G401 (cell line): ENCODE measurements at regions not wholly inside any gene's neighbourhood (a gene's known extent, or its start where the extent isn't known, plus 50 kb on each side); places are given as distances from the start of the nearest gene placed in this dataset.
"Not testable (repeated sequence)": the region's sequence is repeated elsewhere in the genome, so short reads cannot be mapped to it uniquely, and the experiment has no call there.

Experiments
- DNase-seq: peaks from one replicate; pipeline ENCODE4 v3.0.0-alpha.2; 2015; ENCODE audit warnings: low spot score
- in situ Hi-C: cut with HindIII; loops from 2 replicates; pipeline ENCODE4 v1.10.0; 2016; ENCODE audit warnings: low sequenced_read_pairs, mixed read lengths

DNA sequence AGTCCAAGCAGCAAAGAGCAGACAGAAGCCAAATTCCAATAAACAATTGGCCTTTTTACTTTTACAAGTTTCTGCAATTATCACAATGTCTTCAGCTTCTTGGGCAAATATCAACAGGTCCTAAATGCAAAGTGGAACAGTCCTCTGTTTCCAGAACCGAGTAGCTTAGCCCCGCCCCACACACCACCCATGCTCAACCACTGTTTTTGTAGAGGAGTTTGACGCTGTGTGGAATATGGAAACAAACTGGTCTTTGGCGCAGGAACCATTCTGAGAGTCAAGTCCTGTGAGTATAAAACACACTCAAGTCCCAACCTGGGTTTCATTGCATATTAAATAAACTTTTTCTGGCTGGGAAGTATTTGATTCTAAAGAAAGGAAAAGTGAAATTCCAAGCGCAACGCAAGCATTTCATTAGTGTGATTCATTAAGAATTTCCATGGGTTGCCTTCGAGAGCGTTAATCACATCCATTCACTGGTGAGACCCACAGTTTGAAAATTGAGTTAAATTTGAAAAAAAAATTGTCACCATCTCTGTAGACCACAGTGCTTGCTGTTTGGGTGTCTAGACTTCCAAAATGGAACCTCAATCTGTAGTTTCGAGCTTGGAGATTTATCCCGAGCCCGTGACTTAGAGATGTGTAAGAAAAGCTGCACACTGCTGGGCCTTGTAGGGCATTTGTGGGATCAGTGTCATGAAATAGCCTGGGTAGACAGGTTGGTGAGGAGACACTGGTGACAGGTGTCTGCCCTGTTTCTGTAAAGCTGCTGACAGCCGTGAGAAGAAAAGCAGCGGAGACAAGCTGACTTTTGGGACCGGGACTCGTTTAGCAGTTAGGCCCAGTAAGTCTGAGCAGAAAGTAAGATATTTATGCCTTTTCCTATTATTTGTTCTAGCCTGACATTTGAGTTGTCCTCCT, 96.1 kb downstream of the DAD1 start:
- in situ Hi-C loops: no loop called here
- DNase-seq: no peak

- no peak for DNase-seq
- in situ Hi-C loops: no loop called here
These were observed 97.1 kb downstream of the DAD1 start for GRCh38 chr14:22491683-22492621.

DNA sequence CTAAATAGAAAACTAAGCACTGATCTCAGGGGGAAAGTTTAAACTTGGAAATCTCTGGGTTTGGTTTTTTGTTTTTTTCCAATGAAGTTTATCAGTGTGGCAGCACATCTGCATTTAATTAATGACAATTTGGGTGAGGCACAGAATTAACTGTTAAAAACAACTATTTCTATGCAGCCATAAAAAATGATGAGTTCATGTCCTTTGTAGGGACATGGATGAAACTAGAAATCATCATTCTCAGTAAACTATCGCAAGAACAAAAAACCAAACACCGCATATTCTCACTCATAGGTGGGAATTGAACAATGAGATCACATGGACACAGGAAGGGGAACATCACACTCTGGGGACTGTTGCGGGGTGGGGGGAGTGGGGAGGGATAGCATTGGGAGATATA, 98.0 kb downstream of the DAD1 start:
- DNase-seq, in situ Hi-C loops: not testable (repeated sequence)

- no peak for DNase-seq
- in situ Hi-C loops: no loop called here
These were observed 98.8 kb downstream of the DAD1 start for GRCh38 chr14:22489957-22490950.

- in situ Hi-C loops: no loop called here
These were observed 99.8 kb downstream of the DAD1 start for GRCh38 chr14:22489244-22489545.

DNA sequence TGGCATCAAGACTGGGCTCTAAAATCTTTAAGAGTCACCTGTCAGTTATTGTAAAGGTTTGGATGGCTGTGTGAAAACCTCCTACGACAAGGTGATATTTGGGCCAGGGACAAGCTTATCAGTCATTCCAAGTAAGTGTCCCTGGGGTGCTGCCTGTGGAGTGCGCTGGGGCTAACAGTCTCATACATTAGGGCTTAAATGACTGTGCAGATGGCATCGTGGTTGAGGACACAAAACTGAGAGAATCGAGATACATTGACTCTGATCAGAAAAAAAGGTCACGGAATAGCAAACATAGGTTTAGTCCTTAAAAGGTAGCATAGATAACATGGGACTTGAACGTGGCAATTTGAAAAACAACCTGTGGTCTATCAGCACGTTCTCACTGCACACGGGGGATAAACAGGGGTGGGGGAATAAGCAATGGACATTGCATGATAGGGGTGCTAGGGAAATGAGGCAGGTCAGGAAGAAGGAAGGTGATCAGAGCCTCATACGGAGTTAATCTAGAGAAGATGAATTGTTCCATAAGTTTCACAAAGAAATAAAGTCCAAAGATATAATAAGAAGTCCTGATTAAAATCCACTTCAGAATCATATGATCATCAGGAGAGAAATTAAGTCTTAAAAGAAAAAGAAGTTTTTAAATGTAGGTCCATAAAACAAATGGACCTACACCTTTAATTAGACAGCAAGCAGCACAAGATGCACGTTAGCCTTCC, 100.3 kb downstream of the DAD1 start:
- DNase-seq: no peak
- in situ Hi-C loops: no loop called here

More at GRCh38 chr14:22489244-22489545, 99.8 kb downstream of the DAD1 start:
- no peak for DNase-seq

DNA sequence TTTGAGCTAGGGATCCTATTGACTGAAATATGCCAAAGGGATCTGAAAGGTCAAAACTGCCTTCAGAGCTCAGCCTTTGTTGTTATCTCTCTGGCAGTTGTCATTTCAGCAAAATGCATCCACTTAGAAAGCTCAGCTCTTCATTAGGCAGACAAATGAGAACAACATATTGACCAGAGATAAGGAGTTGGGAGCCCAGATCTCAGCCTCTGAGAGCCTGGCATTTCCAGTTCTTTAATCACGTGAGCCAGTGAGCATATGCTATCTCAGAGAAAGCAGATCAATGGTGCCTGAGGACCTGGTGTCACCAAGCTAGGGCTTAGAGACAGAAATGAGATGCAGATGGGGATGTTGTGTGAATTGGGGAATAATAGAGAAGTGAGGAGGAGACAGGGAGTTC, 101.1 kb downstream of the DAD1 start:
- in situ Hi-C loops: no loop called here
- DNase-seq: no peak

DNA sequence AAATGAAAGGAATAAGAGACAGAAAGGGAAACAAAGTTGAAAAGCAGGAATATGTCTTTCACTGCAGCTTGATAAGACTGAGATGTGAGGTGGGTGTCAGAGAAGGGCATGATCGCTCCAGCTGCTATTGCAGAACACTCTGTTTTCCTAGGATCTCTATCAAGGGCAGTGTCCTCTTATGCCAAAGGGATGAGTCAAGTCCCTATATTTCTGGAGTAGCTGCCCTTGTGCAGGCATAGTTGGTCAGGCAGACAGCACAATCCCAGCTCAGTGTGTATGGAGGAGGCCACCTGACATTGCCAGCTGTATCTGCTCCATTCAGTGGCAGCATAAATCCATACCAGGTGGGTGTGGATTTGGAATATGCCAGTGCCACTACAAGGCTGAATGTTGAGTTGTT, 101.6 kb downstream of the DAD1 start:
- no peak for DNase-seq
- in situ Hi-C loops: no loop called here

GRCh38 chr14:22486675-22487074, 102.3 kb downstream of the DAD1 start:
- no peak for DNase-seq
- in situ Hi-C loops: no loop called here

DNA sequence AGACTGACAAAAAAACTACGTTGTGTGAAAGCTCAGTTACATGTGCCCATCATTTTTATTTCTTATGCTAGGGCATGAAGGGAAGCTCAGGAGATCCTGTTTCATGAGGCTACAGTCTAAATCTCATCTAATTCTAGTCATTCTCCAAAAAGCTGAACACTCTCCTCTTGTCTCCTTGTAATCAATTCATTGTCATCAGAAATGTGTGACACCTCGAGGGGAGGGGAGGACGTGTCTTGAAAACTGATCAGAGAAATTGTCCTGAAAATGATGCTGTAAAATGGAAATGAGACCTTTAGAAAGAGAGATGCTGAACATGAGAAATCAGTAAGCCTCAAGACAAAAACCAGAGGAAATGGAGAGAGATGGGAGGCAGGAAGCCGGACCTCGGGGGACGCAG, 103.4 kb downstream of the DAD1 start:
- no peak for DNase-seq
- in situ Hi-C loops: no loop called here

GRCh38 chr14:22485178-22485577, 103.8 kb downstream of the DAD1 start:
- in situ Hi-C loops: no loop called here
- no peak for DNase-seq

DNA sequence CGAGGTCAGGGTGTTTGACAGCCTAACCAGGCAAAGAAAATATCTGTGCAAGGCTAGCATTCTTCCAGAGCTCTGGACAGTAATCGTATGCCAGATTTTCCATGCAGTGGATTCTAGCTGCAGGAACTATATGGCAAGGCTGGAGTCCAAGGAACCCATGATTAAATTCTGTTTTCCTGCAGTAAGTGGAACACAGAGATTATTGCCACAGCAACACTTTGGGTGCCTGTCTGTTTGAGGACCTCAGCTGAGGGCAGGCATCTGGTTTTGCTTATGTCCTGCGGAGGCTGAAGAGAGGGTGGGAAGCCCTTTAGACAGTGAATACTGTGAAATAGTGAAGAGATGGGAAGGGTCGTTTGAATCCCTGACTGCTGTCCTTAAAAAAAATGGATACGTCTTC, 104.4 kb downstream of the DAD1 start:
- in situ Hi-C loops: no loop called here
- no peak for DNase-seq

GRCh38 chr14:22483863-22484593, 105.0 kb downstream of the DAD1 start:
- no peak for DNase-seq
- in situ Hi-C loops: no loop called here

- DNase-seq: no peak
- in situ Hi-C loops: no loop called here
These were observed 106.1 kb downstream of the DAD1 start for GRCh38 chr14:22482782-22483553.

- no peak for DNase-seq
- in situ Hi-C loops: no loop called here
These were observed 106.8 kb downstream of the DAD1 start for GRCh38 chr14:22482085-22482694.

DNA sequence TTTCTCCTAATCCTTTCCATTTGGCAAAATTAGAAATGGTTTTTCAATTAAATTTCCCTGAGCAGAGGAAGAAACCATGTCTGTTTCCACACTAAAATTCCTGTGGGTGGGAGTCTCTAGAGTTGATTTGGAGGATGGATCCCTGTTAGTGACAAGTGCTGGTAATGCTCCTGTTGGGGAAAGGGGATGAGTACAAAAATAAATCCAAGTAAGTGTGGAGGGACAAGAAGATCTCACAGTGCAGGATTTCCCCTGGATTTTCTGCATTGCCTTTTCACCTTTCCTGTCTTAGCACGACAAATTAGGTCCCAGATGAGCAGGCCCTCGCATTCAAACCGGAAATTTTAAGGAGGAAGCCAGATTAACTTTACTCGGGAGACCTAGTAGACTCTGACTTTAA, 107.5 kb downstream of the DAD1 start:
- in situ Hi-C loops: no loop called here
- no peak for DNase-seq
